HG03108 (cell line): ENCODE measurements at regions not wholly inside any gene's neighbourhood (a gene's known extent, or its start where the extent isn't known, plus 50 kb on each side); places are given as distances from the start of the nearest gene placed in this dataset.

ENCODE experiments used
- ATAC-seq: cut with Tn5 transposase; IDR thresholded peaks from one replicate; pipeline ENCODE4 v1.9.1; 2021; ENCODE audit warnings: moderate library complexity; ENCODE audit not compliant: unreplicated experiment

- no peak for ATAC-seq
Measured at GRCh38 chr6:44558832-44559251, 171.3 kb downstream of the CDC5L start.

GRCh38 chr6:44559486-44560270 lies 172.2 kb downstream of the CDC5L start:
- ATAC-seq = no peak

- ATAC-seq = no peak
Measured at GRCh38 chr6:44560458-44561059, 173.1 kb downstream of the CDC5L start.

GRCh38 chr6:44561060-44561623 lies 173.6 kb downstream of the CDC5L start:
- ATAC-seq = no peak

- no peak for ATAC-seq
Measured at GRCh38 chr6:44561832-44562665, 174.5 kb downstream of the CDC5L start.

- no peak for ATAC-seq
Measured at GRCh38 chr6:44563397-44563796, 175.9 kb downstream of the CDC5L start.

- no peak for ATAC-seq
Measured at GRCh38 chr6:44564906-44565524, 177.5 kb downstream of the CDC5L start.

- no peak for ATAC-seq
Measured at GRCh38 chr6:44567406-44567805, 179.9 kb downstream of the CDC5L start.

- ATAC-seq = no peak
Measured at GRCh38 chr6:44569131-44569530, 181.6 kb downstream of the CDC5L start.

- no peak for ATAC-seq
Measured at GRCh38 chr6:44569931-44570385, 182.5 kb downstream of the CDC5L start.

GRCh38 chr6:44571510-44571909 lies 184.0 kb downstream of the CDC5L start:
- ATAC-seq = no peak

- ATAC-seq = no peak
Measured at GRCh38 chr6:44572346-44572745, 184.8 kb downstream of the CDC5L start.

- ATAC-seq = no peak
Measured at GRCh38 chr6:44575644-44576043, 188.1 kb downstream of the CDC5L start.

GRCh38 chr6:44576132-44576631 lies 188.7 kb downstream of the CDC5L start:
- ATAC-seq = no peak

GRCh38 chr6:44580901-44581300 lies 193.4 kb downstream of the CDC5L start:
- no peak for ATAC-seq

- no peak for ATAC-seq
Measured at GRCh38 chr6:44582930-44583329, 195.4 kb downstream of the CDC5L start.

- no peak for ATAC-seq
Measured at GRCh38 chr6:44590471-44590870, 203.0 kb downstream of the CDC5L start.

- ATAC-seq = no peak
Measured at GRCh38 chr6:44593539-44593944, 206.0 kb downstream of the CDC5L start.

- no peak for ATAC-seq
Measured at GRCh38 chr6:44594481-44594880, 207.0 kb downstream of the CDC5L start.

GRCh38 chr6:44598679-44599078 lies 211.2 kb downstream of the CDC5L start:
- ATAC-seq = no peak

GRCh38 chr6:44599672-44600071 lies 212.2 kb downstream of the CDC5L start:
- ATAC-seq = no peak
